Activated CD4-positive, alpha-beta T cell treated with anti-CD3 and anti-CD28 coated beads, Interleukin-2, amount 10 ng/mL, durations not matched to agents 7 days and 5 days (primary cell): ENCODE measurements at regions not wholly inside any gene's neighbourhood (a gene's known extent, or its start where the extent isn't known, plus 50 kb on each side); places are given as distances from the start of the nearest gene placed in this dataset.

Source experiments
- CTCF ChIA-PET: fragments of 350-600 bp; sonication (Branson Sonifier 250); formaldehyde crosslinking; loops from one replicate; lab custom pipeline; 2021; ENCODE audit warnings: antibody characterized with exemption; lab: Charles Lee
- POLR2A ChIA-PET: fragments of 350-600 bp; sonication (Branson Sonifier 250); formaldehyde crosslinking; loops from one replicate; lab custom pipeline; 2021; ENCODE audit warnings: antibody characterized with exemption; lab: Charles Lee
- DNase-seq: peaks from one replicate; pipeline ENCODE4 v3.0.0-alpha.2; 2020
- H3K27ac Mint-ChIP-seq: one replicate; pipeline ENCODE4 v1.8.0; 2021; ENCODE audit warnings: mild to moderate bottlenecking, moderate library complexity, mixed read lengths
- H3K27me3 Mint-ChIP-seq: one replicate; pipeline ENCODE4 v1.8.0; 2021; ENCODE audit warnings: mixed read lengths
- H3K36me3 Mint-ChIP-seq: one replicate; pipeline ENCODE4 v1.8.0; 2021; ENCODE audit warnings: low read depth, mixed read lengths
- H3K4me1 Mint-ChIP-seq: one replicate; pipeline ENCODE4 v1.8.0; 2021; ENCODE audit warnings: mixed read lengths
- H3K4me3 Mint-ChIP-seq: one replicate; pipeline ENCODE4 v1.8.0; 2021; ENCODE audit warnings: mild to moderate bottlenecking, moderate library complexity, mixed read lengths
- H3K9me3 Mint-ChIP-seq: one replicate; pipeline ENCODE4 v1.8.0; 2021; ENCODE audit warnings: mixed read lengths

GRCh38 chr16:85170590-85171003 is 58.3 kb upstream of the CIBAR2 start:
- ChIA-PET POLR2A (no interaction called here), CTCF (no interaction called here)
- Mint-ChIP-seq H3K4me1 (no peaks in the 10 kb centered on the region), H3K27me3 (peaks cover 55% of the 10 kb centered on the region), H3K27ac (no peak overlapping the region), H3K9me3 (no peaks in the 10 kb centered on the region), H3K36me3 (no peaks in the 10 kb centered on the region), H3K4me3 (no peak overlapping the region)
- no peak for DNase-seq

DNA sequence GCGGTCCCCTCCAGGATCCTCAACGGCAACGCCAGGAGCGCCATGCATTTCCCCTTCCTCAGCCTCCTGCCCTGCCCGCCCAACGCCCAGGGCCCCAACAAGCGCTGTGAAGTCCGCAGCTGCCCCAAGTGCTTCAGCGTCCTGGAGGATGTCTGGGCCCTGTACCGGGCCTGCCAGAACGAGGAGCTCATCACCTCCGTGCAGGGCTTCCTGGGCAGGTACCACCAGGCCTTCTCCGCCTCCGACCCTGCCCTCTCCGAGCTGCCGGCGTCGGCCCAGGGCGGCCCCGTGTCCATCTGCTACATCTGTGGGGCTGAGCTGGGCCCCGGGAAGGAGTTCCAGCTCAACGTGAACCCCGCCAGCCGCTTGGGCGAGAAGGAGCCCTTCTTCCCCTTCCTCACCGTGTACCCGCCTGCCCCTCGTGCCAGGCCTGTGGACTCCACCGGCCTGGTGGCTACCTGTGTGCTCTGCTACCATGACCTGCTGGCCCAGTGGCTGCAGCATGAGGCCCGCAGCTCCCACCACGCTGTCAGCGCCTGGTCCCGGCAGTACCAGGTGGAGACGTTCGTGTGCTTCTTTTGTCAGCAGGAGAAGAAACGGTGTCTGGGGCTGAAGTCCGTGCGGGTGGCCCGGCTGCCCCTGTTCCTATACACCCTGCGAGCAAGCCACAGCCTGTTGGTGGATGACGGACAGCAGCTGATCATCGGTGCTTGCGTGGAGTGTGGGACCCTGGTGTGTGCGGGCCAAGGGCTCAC is 58.9 kb upstream of the CIBAR2 start:
- H3K36me3 Mint-ChIP-seq: no peaks in the 10 kb centered on the region
- ChIA-PET CTCF (no interaction called here), POLR2A (no interaction called here)
- no peak for DNase-seq
- H3K4me1 Mint-ChIP-seq: no peaks in the 10 kb centered on the region
- peaks cover 55% of the 10 kb centered on the region for H3K27me3 Mint-ChIP-seq
- no peak overlapping the region for H3K27ac Mint-ChIP-seq
- H3K9me3 Mint-ChIP-seq: no peaks in the 10 kb centered on the region
- no peak overlapping the region for H3K4me3 Mint-ChIP-seq

- POLR2A ChIA-PET: no interaction called here
- Mint-ChIP-seq H3K27ac (no peak overlapping the region), H3K36me3 (no peaks in the 10 kb centered on the region), H3K9me3 (no peaks in the 10 kb centered on the region), H3K27me3 (peaks cover 55% of the 10 kb centered on the region), H3K4me1 (no peaks in the 10 kb centered on the region), H3K4me3 (no peak overlapping the region)
- DNase-seq: no peak
- CTCF ChIA-PET: no interaction called here
These were observed 59.6 kb upstream of the CIBAR2 start for GRCh38 chr16:85171759-85172454.

GRCh38 chr16:85172455-85173145 is 60.3 kb upstream of the CIBAR2 start:
- no peak overlapping the region for H3K27ac Mint-ChIP-seq
- H3K36me3 Mint-ChIP-seq: no peaks in the 10 kb centered on the region
- ChIA-PET POLR2A (no interaction called here), CTCF (no interaction called here)
- no peaks in the 10 kb centered on the region for H3K9me3 Mint-ChIP-seq
- H3K4me3 Mint-ChIP-seq: no peak overlapping the region
- H3K27me3 Mint-ChIP-seq: peaks cover 54% of the 10 kb centered on the region
- H3K4me1 Mint-ChIP-seq: no peaks in the 10 kb centered on the region
- no peak for DNase-seq

- DNase-seq: no peak
- CTCF ChIA-PET: no interaction called here
- no peaks in the 10 kb centered on the region for H3K9me3 Mint-ChIP-seq
- H3K4me3 Mint-ChIP-seq: no peak overlapping the region
- H3K4me1 Mint-ChIP-seq: no peaks in the 10 kb centered on the region
- peaks cover 46% of the 10 kb centered on the region for H3K27me3 Mint-ChIP-seq
- H3K36me3 Mint-ChIP-seq: no peaks in the 10 kb centered on the region
- POLR2A ChIA-PET: no interaction called here
- no peak overlapping the region for H3K27ac Mint-ChIP-seq
These were observed 61.1 kb upstream of the CIBAR2 start for GRCh38 chr16:85173146-85173980.

DNA sequence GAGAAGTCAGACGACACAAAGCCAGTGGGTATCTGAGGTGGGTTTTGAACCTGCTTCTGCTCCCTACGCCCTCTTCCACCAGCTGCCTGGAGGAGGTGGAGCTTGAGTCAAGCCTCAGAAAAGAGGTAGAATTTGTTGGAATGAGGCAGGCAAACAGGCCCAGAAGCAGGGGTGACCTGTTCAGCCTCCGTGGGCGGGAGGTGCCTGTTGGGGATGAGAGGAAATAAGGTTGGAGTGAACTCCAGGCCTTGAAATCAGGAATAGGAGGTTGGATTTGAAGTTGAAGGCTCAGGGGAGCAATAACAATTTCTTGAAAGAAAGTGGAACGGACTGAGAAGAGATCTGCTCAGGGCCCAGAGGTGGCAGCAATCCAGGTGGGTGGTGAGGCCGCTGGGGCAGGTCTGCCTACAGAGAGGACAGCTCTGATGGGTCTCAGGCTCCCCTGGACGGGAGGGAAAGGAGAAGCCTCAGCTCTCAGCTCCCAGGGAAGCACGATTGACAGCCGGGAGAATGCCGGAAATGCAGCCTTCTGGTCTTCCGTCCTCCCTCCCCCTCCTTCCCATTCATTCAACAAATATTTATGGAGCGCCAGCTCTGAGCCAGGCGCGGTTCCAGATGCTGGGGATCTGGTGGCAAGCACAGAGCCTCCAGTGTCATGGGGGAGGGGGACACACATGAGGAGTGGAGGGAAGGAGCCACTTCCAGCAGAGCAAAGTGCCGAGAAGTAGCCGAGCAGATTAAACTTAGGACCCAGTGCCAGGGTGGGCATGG is 61.9 kb upstream of the CIBAR2 start:
- H3K4me3 Mint-ChIP-seq: no peak overlapping the region
- no peak for DNase-seq
- no peak overlapping the region for H3K27ac Mint-ChIP-seq
- H3K36me3 Mint-ChIP-seq: no peaks in the 10 kb centered on the region
- H3K4me1 Mint-ChIP-seq: no peaks in the 10 kb centered on the region
- ChIA-PET POLR2A (interaction anchor here (0.6 kb wide), 1 partner anchor 185 kb away, joined by 3 read pairs; no protein-coding TSS in a partner anchor), CTCF (no interaction called here)
- no peaks in the 10 kb centered on the region for H3K9me3 Mint-ChIP-seq
- H3K27me3 Mint-ChIP-seq: peaks cover 41% of the 10 kb centered on the region

DNA sequence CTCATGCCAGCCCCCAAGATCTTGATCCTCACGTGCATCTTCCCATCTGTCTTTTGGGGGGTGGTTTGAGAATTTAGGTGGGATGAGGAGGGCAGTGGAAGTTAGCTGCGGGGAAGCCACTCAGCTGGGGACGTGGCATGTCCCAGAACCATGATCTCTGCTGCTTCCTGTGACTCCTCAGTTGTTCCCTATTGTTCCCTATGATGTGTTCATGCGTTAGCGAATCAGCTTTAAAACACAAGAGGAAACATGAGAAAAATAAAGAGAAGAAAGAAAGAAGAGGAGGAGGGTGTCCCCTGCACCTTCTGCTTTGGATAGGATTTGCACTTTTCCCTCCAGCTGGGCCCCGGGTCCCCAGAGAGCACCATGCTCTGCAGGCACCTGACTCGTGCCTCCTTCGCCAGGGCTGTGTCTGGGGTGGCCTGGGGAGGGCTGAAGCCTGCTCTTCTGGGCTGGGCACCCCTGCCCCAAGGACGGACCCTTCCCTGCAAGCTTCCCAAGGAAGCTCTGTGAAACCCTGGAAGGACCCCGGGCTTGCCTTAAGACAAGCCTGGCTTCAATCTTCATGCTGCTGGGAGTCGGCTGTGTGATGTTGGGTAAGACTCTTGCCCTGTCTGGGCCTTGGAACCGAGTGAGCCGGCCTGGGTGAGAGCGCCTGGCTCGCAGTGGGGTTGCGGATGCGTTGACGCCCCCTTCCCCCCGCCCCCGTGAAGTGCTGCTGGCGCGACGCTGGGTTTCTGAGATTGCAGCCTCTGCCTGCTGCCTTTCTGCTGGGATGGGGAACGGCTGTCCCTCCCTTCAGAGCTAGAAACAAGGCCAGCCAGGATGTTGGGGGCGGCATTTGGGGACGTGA is 62.8 kb upstream of the CIBAR2 start:
- ChIA-PET CTCF (interaction anchor here (0.6 kb wide), 1 partner anchor 1589 kb away, joined by 3 read pairs; no protein-coding TSS in a partner anchor), POLR2A (interaction anchor here (0.6 kb wide), 1 partner anchor 186 kb away, joined by 3 read pairs; no protein-coding TSS in a partner anchor)
- H3K27ac Mint-ChIP-seq: no peak overlapping the region
- DNase-seq: no peak
- no peaks in the 10 kb centered on the region for H3K9me3 Mint-ChIP-seq
- H3K27me3 Mint-ChIP-seq: peaks cover 41% of the 10 kb centered on the region
- no peak overlapping the region for H3K4me3 Mint-ChIP-seq
- no peaks in the 10 kb centered on the region for H3K36me3 Mint-ChIP-seq
- no peaks in the 10 kb centered on the region for H3K4me1 Mint-ChIP-seq

GRCh38 chr16:85175724-85176233 is 63.5 kb upstream of the CIBAR2 start:
- H3K9me3 Mint-ChIP-seq: no peaks in the 10 kb centered on the region
- H3K36me3 Mint-ChIP-seq: no peaks in the 10 kb centered on the region
- ChIA-PET CTCF (interaction anchor here (0.6 kb wide), 1 partner anchor 1588 kb away, joined by 3 read pairs; no protein-coding TSS in a partner anchor), POLR2A (no interaction called here)
- no peak overlapping the region for H3K4me3 Mint-ChIP-seq
- DNase-seq: no peak
- no peak overlapping the region for H3K27ac Mint-ChIP-seq
- H3K4me1 Mint-ChIP-seq: no peaks in the 10 kb centered on the region
- peaks cover 39% of the 10 kb centered on the region for H3K27me3 Mint-ChIP-seq

- Mint-ChIP-seq H3K4me1 (no peaks in the 10 kb centered on the region), H3K9me3 (no peaks in the 10 kb centered on the region), H3K27me3 (peaks cover 32% of the 10 kb centered on the region), H3K36me3 (no peaks in the 10 kb centered on the region), H3K4me3 (no peak overlapping the region), H3K27ac (no peak overlapping the region)
- CTCF ChIA-PET: no interaction called here
- no peak for DNase-seq
- POLR2A ChIA-PET: no interaction called here
These were observed 64.5 kb upstream of the CIBAR2 start for GRCh38 chr16:85176541-85177447.

DNA sequence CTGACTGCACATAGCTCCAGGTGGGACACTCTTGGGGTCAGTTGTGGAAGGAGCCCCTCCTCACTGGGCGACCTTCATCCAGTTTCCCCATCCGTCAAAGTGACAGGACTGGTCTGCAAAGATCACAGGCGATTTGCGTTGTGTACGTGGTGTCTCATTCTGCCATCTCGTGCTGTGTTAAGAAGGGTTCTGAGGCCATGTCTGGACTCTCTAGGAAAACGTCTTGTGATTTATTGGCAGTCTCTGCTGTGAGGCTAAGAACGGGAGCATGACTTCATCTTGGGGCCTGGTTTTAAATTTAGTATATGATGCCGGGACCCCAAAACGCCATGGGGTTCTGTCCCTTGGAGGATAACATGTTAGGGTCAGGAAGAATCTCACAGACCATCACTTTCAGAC is 65.2 kb upstream of the CIBAR2 start:
- DNase-seq: no peak
- Mint-ChIP-seq H3K36me3 (no peaks in the 10 kb centered on the region), H3K27ac (no peak overlapping the region), H3K9me3 (no peaks in the 10 kb centered on the region), H3K27me3 (peaks cover 26% of the 10 kb centered on the region), H3K4me3 (no peak overlapping the region), H3K4me1 (no peaks in the 10 kb centered on the region)
- POLR2A ChIA-PET: no interaction called here
- CTCF ChIA-PET: no interaction called here
